K562 (cell line): ENCODE measurements at regions not wholly inside any gene's neighbourhood (a gene's known extent, or its start where the extent isn't known, plus 50 kb on each side); places are given as distances from the start of the nearest gene placed in this dataset.

Experiments
- ATAC-seq: fragments of 200-7000 bp; cut with Tn5 transposase; 3 replicates; pipeline ENCODE4 v1.9.1; 2020; ENCODE audit warnings: moderate library complexity
- BruUV-seq: library from RNA; stranded (reverse); fragments of 400-500 nt; replicated peaks from 2 replicates; lab custom pipeline; 2021; lab: Mats Ljungman, UMichigan
- CTCF ChIA-PET: fragments of 300-600 bp; formaldehyde crosslinking; extraction: SDS; loops from one replicate; lab custom pipeline; 2021; ENCODE audit warnings: low intra/inter-chr PET ratio; lab: Yijun Ruan, JAX
- POLR2A ChIA-PET: fragments of 300-600, 350-650 bp; sonication (Branson Sonifier 250); formaldehyde crosslinking; extraction: SDS; loops from one replicate; lab custom pipeline; 2021; ENCODE audit warnings: antibody characterized with exemption, inconsistent platforms; lab: Yijun Ruan, JAX
- DNase-seq, 4 experiments: peaks; one replicate each; pipeline versions ENCODE4 v3.0.0 to v3.0.0-alpha.2; 2011 to 2018; ENCODE audit warnings: low spot score in 3 of 4, mixed read lengths in 3 of 4; ENCODE audit errors: extremely low read depth in 1 of 4
- FAIRE-seq: peaks from 2 replicates; lab custom pipeline; 2011; peaks lifted over from hg19 to GRCh38; lab: Jason Lieb, UNC
- H2AFZ ChIP-seq: 2 replicates; pipeline ENCODE4 v1.6.0; 2011; ENCODE audit warnings: low read depth, low read length, control low read depth, inconsistent platforms
- H3K27ac ChIP-seq: fragments of 200-600 bp; 3 replicates; pipeline ENCODE4 v1.8.0; 2011; ENCODE audit warnings: low read depth, mild to moderate bottlenecking, control low read depth, inconsistent platforms, low read length, moderate library complexity, mixed read lengths; ENCODE audit errors: extremely low read depth
- H3K27me3 ChIP-seq, 2 experiments: fragments of 300-600 bp in 1 of 2; 2 replicates in 1 of 2; 3 replicates in 1 of 2; pipeline versions ENCODE4 v1.6.0 to v1.8.0; 2011; ENCODE audit warnings: inconsistent platforms in 2 of 2, low read length in 2 of 2, mild to moderate bottlenecking in 1 of 2, mixed read lengths in 1 of 2, moderate library complexity in 1 of 2; ENCODE audit not compliant: control insufficient read depth in 2 of 2, insufficient read depth in 2 of 2
- H3K36me3 ChIP-seq: fragments of 300-600 bp; 3 replicates; pipeline ENCODE4 v1.8.0; 2011; ENCODE audit warnings: mild to moderate bottlenecking, low read length, inconsistent platforms; ENCODE audit not compliant: control insufficient read depth, insufficient read depth
- H3K4me1 ChIP-seq, 2 experiments: fragments of 200-600 bp in 1 of 2; replicated peaks in 1 of 2; 2 replicates in 1 of 2; 3 replicates in 1 of 2; pipeline versions ENCODE4 v1.5.1 to v1.8.0; 2011; ENCODE audit warnings: inconsistent platforms in 2 of 2, low read length in 2 of 2, mild to moderate bottlenecking in 1 of 2, mixed read lengths in 1 of 2, moderate library complexity in 1 of 2; ENCODE audit not compliant: control insufficient read depth in 2 of 2, insufficient read depth in 2 of 2
- H3K4me2 ChIP-seq: 2 replicates; pipeline ENCODE4 v1.6.1; 2011; ENCODE audit warnings: low read length, control low read depth, inconsistent platforms, mixed read lengths; ENCODE audit not compliant: insufficient read depth
- H3K4me3 ChIP-seq: fragments of 200-600 bp; sonication (generic), shearing (Covaris generic); 2 replicates; pipeline ENCODE4 v1.5.1; 2016; ENCODE audit warnings: control low read depth, inconsistent platforms
- H3K79me2 ChIP-seq: fragments of 200-600 bp; 3 replicates; pipeline ENCODE4 v1.8.0; 2011; ENCODE audit warnings: low read length, inconsistent platforms; ENCODE audit not compliant: control insufficient read depth, insufficient read depth
- H3K9ac ChIP-seq, 2 experiments: 2 replicates each; pipeline versions ENCODE4 v1.6.0 to v1.6.1; 2011; ENCODE audit warnings: low read depth in 2 of 2, low read length in 2 of 2, control low read depth in 1 of 2, inconsistent platforms in 1 of 2, mild to moderate bottlenecking in 1 of 2, mixed read lengths in 1 of 2; ENCODE audit not compliant: insufficient read depth in 1 of 2
- H3K9me1 ChIP-seq: one replicate; pipeline ENCODE4 v1.6.0; 2011; ENCODE audit warnings: inconsistent platforms, mild to moderate bottlenecking, low read length, moderate library complexity; ENCODE audit not compliant: control insufficient read depth, insufficient read depth
- H3K9me3 ChIP-seq: replicated peaks from 2 replicates; pipeline ENCODE4 v1.5.1; 2011; ENCODE audit warnings: low read depth, low read length, inconsistent platforms; ENCODE audit not compliant: control insufficient read depth, insufficient read depth
- H4K20me1 ChIP-seq: replicated peaks from 2 replicates; pipeline ENCODE4 v1.6.1; 2011; ENCODE audit warnings: low read length, inconsistent platforms, mixed read lengths; ENCODE audit not compliant: control insufficient read depth, insufficient read depth
- ATF7 ChIP-seq: fragments of 450-650 bp; IDR thresholded peaks from 2 replicates; pipeline ENCODE4 v1.7.1; 2014; ENCODE audit warnings: mild to moderate bottlenecking, moderate library complexity
- CBFA2T2 ChIP-seq: fragments of 450-650 bp; conservative IDR thresholded peaks from 2 replicates; pipeline ENCODE4 v1.6.1; 2017; ENCODE audit warnings: mild to moderate bottlenecking
- CREB1 ChIP-seq, 2 experiments: sonication (generic) in 1 of 2; formaldehyde crosslinking in 1 of 2; IDR thresholded peaks; 2 replicates each; pipeline versions ENCODE4 v1.6.1 to v1.8.0; 2012 to 2022; ENCODE audit warnings: inconsistent platforms in 1 of 2, mild to moderate bottlenecking in 1 of 2, missing genetic modification reagents in 1 of 2, moderate library complexity in 1 of 2
- ELF2 ChIP-seq: fragments of 250-450 bp; sonication (Bioruptor Pico); IDR thresholded peaks from 2 replicates; pipeline ENCODE4 v1.5.0; 2021; ENCODE audit warnings: mild to moderate bottlenecking
- FOXK2 ChIP-seq, 2 experiments: fragments of 450-650 bp; IDR thresholded peaks in 1 of 2; conservative IDR thresholded peaks in 1 of 2; 2 replicates each; pipeline ENCODE4 v1.6.1; 2016; ENCODE audit warnings: low read depth in 2 of 2, mild to moderate bottlenecking in 1 of 2
- MED1 ChIP-seq: sonication (generic); formaldehyde crosslinking; IDR thresholded peaks from 2 replicates; pipeline ENCODE4 v1.8.1; 2023; ENCODE audit warnings: missing genetic modification reagents, borderline replicate concordance
- RBM34 ChIP-seq: fragments of 200-400 bp; formaldehyde crosslinking; IDR thresholded peaks from 2 replicates; pipeline ENCODE4 v1.6.1; 2018; ENCODE audit warnings: low read length, borderline replicate concordance; ENCODE audit not compliant: insufficient read depth
- SLC30A9 ChIP-seq: fragments of 250-450 bp; sonication (Bioruptor Pico); IDR thresholded peaks from 2 replicates; pipeline ENCODE4 v1.8.0; 2022; ENCODE audit warnings: mild to moderate bottlenecking, moderate library complexity
- SREBF2 ChIP-seq: sonication (generic); formaldehyde crosslinking; IDR thresholded peaks from 2 replicates; pipeline ENCODE4 v1.4.0; 2020; ENCODE audit warnings: mild to moderate bottlenecking, missing genetic modification reagents
- SRSF3 ChIP-seq: fragments of 200-400 bp; formaldehyde crosslinking; IDR thresholded peaks from 2 replicates; pipeline ENCODE4 v1.6.1; 2016; ENCODE audit warnings: mild to moderate bottlenecking, low read length, moderate library complexity; ENCODE audit not compliant: insufficient read depth
- STAG1 ChIP-seq: sonication (generic); formaldehyde crosslinking; IDR thresholded peaks from 2 replicates; pipeline ENCODE4 v1.5.0; 2020; ENCODE audit warnings: missing genetic modification reagents, borderline replicate concordance
- TBP ChIP-seq: optimal IDR thresholded peaks from 2 replicates; pipeline ENCODE3; 2011; ENCODE audit warnings: low read depth, low read length, improper control_type of control experiment
- TRIM28 ChIP-seq: fragments of 450-650 bp; IDR thresholded peaks from 2 replicates; pipeline ENCODE4 v1.6.1; 2017
- ZNF197 ChIP-seq: fragments of 200-800 bp; sonication (Bioruptor generic); IDR thresholded peaks from 2 replicates; pipeline ENCODE4 v1.6.1; 2016; ENCODE audit warnings: low read depth, missing genetic modification characterization, missing compliant biosample characterization
- ZNF311 ChIP-seq: fragments of 250-450 bp; sonication (Bioruptor Pico); IDR thresholded peaks from 2 replicates; pipeline ENCODE4 v1.4.0; 2020; ENCODE audit warnings: mild to moderate bottlenecking, moderate library complexity
- WGBS: fragments of 100-300 bp; shearing (Covaris generic); methylation state at CpG from one replicate; pipeline ENCODE4 v1.1.6; 2016; ENCODE audit warnings: low coverage, mixed read lengths; ENCODE audit not compliant: insufficient coverage; ENCODE audit errors: missing lambda C conversion rate; 5-methylcytosine and 5-hydroxymethylcytosine counted together
- in situ Hi-C: fragments of 300-500 bp; cut with MboI; formaldehyde crosslinking; loops from 4 replicates; pipeline ENCODE4 v1.15.0; 2018; ENCODE audit warnings: inconsistent platforms, mixed read lengths
- intact Hi-C: fragments of 100-400 bp; cut with micrococcal nuclease; formaldehyde crosslinking; loops from 2 replicates; pipeline ENCODE4 v1.14.2; 2022
- TF ChIP-seq, protein P1 (sequence below): sonication (generic); formaldehyde crosslinking; IDR thresholded peaks from 2 replicates; pipeline ENCODE4 v1.8.1; 2023; ENCODE audit warnings: mild to moderate bottlenecking, missing genetic modification reagents

- DNase-seq: no peak
- under 1% methylated on average over 17 of the region's 17 CpGs for WGBS
- no peak overlapping the region for H3K4me3 ChIP-seq
- intact Hi-C loops (no loop called here), in situ Hi-C loops (no loop called here)
- CTCF ChIA-PET: no interaction called here
- no peaks in the 10 kb centered on the region for H3K9me1 ChIP-seq
- FAIRE-seq: no peak
- H3K79me2 ChIP-seq: no peaks in the 10 kb centered on the region
- H3K27ac ChIP-seq: no peak overlapping the region
- no peak overlapping the region for H3K4me2 ChIP-seq
- no peaks in the 10 kb centered on the region for H3K9me3 ChIP-seq
- POLR2A ChIA-PET: no interaction called here
- no TSS peak for BruUV-seq
- TF ChIP-seq TBP: no peak
- no peak for TF ChIP-seq ZNF311
- TF ChIP-seq ELF2 (CRISPR knock-in tag): no peak
- no peak for TF ChIP-seq SREBF2 (CRISPR knock-in tag)
- no peak for TF ChIP-seq ATF7
- TF ChIP-seq TRIM28: no peak
- no peaks in the 10 kb centered on the region for H3K4me1 ChIP-seq
- no peaks in the 10 kb centered on the region for H3K27me3 ChIP-seq
- no peaks in the 10 kb centered on the region for H4K20me1 ChIP-seq
- ATAC-seq: no peak
- no peak overlapping the region for H2AFZ ChIP-seq
- H3K36me3 ChIP-seq: no peaks in the 10 kb centered on the region
- H3K9ac ChIP-seq: no peak overlapping the region
Observed at GRCh38 chr14:97407701-97408407, 610.7 kb downstream of the VRK1 start.

DNA sequence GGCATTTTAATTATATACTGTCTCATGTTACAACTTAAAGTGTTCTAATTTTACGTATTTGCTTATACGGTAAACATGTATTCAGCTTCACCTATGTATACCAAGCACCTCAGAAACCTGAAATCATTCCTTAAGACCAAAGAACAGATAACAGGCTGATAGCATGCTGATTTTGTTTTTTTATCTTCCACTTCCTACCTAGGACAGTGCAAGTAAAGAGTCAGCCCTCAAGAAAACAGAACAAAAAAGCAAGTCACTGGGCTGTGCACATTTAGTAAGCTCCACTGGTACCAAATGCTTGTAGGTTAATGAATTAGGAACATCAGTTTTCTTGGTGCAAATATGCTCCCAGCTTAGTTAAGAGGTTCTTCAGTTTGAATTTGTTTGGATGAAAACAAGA lies 611.3 kb downstream of the VRK1 start:
- POLR2A ChIA-PET: no interaction called here
- BruUV-seq: no TSS peak
- intact Hi-C loops: no loop called here

More for the DNA sequence above, 611.3 kb downstream of the VRK1 start:
- H2AFZ ChIP-seq: no peak overlapping the region
- H3K4me3 ChIP-seq: no peak overlapping the region
- no peak overlapping the region for H3K9ac ChIP-seq
- H4K20me1 ChIP-seq: no peaks in the 10 kb centered on the region
- H3K27me3 ChIP-seq: no peaks in the 10 kb centered on the region
- CTCF ChIA-PET: no interaction called here
- no peak for ATAC-seq
- H3K4me1 ChIP-seq: no peaks in the 10 kb centered on the region
- no peaks in the 10 kb centered on the region for H3K9me1 ChIP-seq
- no peaks in the 10 kb centered on the region for H3K79me2 ChIP-seq
- TF ChIP-seq CBFA2T2: no peak
- no peak for TF ChIP-seq STAG1 (CRISPR knock-in tag)
- TF ChIP-seq CREB1 (IDR thresholded peaks at IDR 0.05): no peak
- TF ChIP-seq CREB1 (CRISPR knock-in tag; IDR thresholded peaks at IDR 0.05): no peak
- no peak for TF ChIP-seq MED1 (CRISPR knock-in tag)
- no peak for TF ChIP-seq ZNF197
- no peak for TF ChIP-seq SLC30A9 (CRISPR knock-in tag)
- TF ChIP-seq, protein P1, sequence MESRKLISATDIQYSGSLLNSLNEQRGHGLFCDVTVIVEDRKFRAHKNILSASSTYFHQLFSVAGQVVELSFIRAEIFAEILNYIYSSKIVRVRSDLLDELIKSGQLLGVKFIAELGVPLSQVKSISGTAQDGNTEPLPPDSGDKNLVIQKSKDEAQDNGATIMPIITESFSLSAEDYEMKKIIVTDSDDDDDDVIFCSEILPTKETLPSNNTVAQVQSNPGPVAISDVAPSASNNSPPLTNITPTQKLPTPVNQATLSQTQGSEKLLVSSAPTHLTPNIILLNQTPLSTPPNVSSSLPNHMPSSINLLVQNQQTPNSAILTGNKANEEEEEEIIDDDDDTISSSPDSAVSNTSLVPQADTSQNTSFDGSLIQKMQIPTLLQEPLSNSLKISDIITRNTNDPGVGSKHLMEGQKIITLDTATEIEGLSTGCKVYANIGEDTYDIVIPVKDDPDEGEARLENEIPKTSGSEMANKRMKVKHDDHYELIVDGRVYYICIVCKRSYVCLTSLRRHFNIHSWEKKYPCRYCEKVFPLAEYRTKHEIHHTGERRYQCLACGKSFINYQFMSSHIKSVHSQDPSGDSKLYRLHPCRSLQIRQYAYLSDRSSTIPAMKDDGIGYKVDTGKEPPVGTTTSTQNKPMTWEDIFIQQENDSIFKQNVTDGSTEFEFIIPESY: no peak
- no peak for TF ChIP-seq RBM34
- no peak for TF ChIP-seq SRSF3
- TF ChIP-seq FOXK2 (conservative IDR thresholded peaks at IDR 0.05 in 1 of 2, IDR thresholded peaks at IDR 0.05 in 1 of 2; ENCODE audit: low read depth in 2 of 2): no peak
- in situ Hi-C loops: no loop called here
- DNase-seq: no peak
- WGBS: 0% methylated on average over 2 of the region's 2 CpGs
- no peaks in the 10 kb centered on the region for H3K36me3 ChIP-seq
- H3K9me3 ChIP-seq: no peaks in the 10 kb centered on the region
- no peak overlapping the region for H3K4me2 ChIP-seq
- H3K27ac ChIP-seq: no peak overlapping the region
- no peak for FAIRE-seq
